Neuron (in vitro differentiated cells): ENCODE measurements at regions not wholly inside any gene's neighbourhood (a gene's known extent, or its start where the extent isn't known, plus 50 kb on each side); places are given as distances from the start of the nearest gene placed in this dataset.

Source experiments
- H2AFZ ChIP-seq: one replicate; pipeline ENCODE4 v1.6.1; 2013; ENCODE audit warnings: low read depth, mild to moderate bottlenecking, inconsistent platforms, low read length, moderate library complexity
- H3K27me3 ChIP-seq: one replicate; pipeline ENCODE4 v1.6.1; 2013; ENCODE audit warnings: low read length; ENCODE audit not compliant: insufficient read depth
- H3K36me3 ChIP-seq: one replicate; pipeline ENCODE4 v1.6.1; 2013; ENCODE audit warnings: low read length; ENCODE audit not compliant: insufficient read depth
- H3K4me1 ChIP-seq: one replicate; pipeline ENCODE4 v1.6.1; 2013; ENCODE audit warnings: low read length; ENCODE audit not compliant: insufficient read depth
- H3K4me3 ChIP-seq: 2 replicates; pipeline ENCODE4 v1.5.1; 2013; ENCODE audit warnings: mild to moderate bottlenecking, low read length, moderate library complexity
- H3K9me3 ChIP-seq: one replicate; pipeline ENCODE4 v1.6.1; 2013; ENCODE audit warnings: low read length

DNA sequence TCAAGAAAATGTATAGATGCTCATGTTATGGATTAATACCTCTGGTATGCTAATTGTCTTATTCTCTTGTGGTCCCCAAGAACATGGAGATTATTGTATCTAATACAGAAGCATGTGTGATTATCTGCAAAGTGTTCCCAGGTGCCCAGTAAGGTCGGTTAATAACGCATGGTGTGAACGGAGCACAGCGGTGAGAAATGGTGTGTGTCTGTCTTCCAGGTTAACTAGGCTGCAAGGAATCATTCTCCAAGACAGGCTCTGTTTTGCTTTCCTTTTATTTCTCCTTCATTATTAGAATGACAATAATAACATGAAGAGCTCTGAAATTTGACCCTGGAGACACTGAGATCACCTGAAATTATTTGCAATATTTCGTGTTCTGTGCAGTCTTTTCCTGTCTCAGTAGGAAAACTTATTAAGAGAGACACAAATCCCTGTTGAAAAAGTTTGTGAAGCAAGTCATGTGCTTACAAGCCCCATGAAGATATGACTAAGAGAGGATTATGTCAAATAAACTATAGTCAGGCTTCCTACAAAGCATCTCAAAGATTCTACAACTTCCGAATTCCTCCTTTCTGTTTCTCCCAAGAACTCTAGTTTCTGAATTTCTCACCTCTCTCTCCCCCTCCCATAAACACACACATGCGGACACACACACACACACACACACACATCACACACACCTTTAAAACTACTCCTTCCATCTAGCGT is 230.9 kb downstream of the HS3ST1 start:
- no peaks in the 10 kb centered on the region for H3K9me3 ChIP-seq
- no peaks in the 10 kb centered on the region for H3K36me3 ChIP-seq
- H3K4me3 ChIP-seq = no peak overlapping the region
- H3K27me3 ChIP-seq = no peaks in the 10 kb centered on the region
- no peak overlapping the region for H2AFZ ChIP-seq
- H3K4me1 ChIP-seq = no peaks in the 10 kb centered on the region

GRCh38 chr4:11196927-11197522 is 231.7 kb downstream of the HS3ST1 start:
- Histone ChIP-seq H3K4me3 (no peak overlapping the region), H2AFZ (no peak overlapping the region), H3K36me3 (no peaks in the 10 kb centered on the region), H3K9me3 (no peaks in the 10 kb centered on the region), H3K4me1 (no peaks in the 10 kb centered on the region), H3K27me3 (no peaks in the 10 kb centered on the region)

DNA sequence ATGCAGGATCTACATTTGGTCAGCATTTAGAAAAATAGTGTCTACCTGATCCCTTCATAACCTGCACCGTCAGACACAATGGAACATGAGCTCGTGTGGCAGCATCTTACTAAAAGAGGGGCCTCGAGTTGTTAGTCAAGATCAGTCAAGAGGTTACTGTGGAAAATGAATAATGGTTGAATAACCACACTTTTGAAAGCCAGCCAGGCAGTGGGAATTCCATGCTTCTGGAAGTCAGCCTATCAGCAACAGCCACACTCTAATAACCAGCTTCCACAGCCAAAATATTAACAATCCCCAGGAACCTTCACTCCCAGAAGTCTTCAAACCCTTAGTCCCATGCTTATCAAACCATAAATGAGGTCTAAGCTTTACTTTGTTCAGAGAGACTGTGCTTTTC is 234.3 kb downstream of the HS3ST1 start:
- Histone ChIP-seq H2AFZ (no peak overlapping the region), H3K4me1 (no peaks in the 10 kb centered on the region), H3K4me3 (no peak overlapping the region)

DNA sequence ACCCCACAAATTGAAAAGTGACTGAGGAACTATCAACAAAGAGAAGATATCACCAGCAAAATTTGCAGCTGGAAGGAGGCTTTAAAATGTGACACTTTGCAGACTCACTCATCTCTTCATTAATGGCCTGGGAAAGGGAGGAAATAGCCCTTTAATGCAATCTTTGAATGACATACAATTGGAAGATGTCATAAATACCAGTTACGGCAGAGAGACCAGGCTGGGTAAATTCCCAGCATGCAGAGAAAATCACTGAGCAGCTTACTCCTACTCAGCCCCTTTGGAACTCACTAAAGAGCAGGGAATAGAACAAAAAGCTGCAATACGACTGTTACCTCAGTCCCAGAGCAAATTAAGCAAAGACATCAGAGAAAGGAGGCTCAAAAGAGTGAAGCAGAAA is 238.9 kb downstream of the HS3ST1 start:
- H3K9me3 ChIP-seq = no peaks in the 10 kb centered on the region
- H2AFZ ChIP-seq = no peak overlapping the region
- no peaks in the 10 kb centered on the region for H3K36me3 ChIP-seq
- H3K27me3 ChIP-seq = no peaks in the 10 kb centered on the region
- no peak overlapping the region for H3K4me3 ChIP-seq
- H3K4me1 ChIP-seq = no peaks in the 10 kb centered on the region

More for the DNA sequence above, 234.3 kb downstream of the HS3ST1 start:
- Histone ChIP-seq H3K27me3 (no peaks in the 10 kb centered on the region), H3K36me3 (no peaks in the 10 kb centered on the region), H3K9me3 (no peaks in the 10 kb centered on the region)

- H3K36me3 ChIP-seq = no peaks in the 10 kb centered on the region
- no peaks in the 10 kb centered on the region for H3K9me3 ChIP-seq
- H3K4me1 ChIP-seq = no peaks in the 10 kb centered on the region
- H3K4me3 ChIP-seq = no peak overlapping the region
- no peak overlapping the region for H2AFZ ChIP-seq
- H3K27me3 ChIP-seq = no peaks in the 10 kb centered on the region
Observed at GRCh38 chr4:11183356-11183740, 245.3 kb downstream of the HS3ST1 start.

GRCh38 chr4:11182586-11183355 is 245.9 kb downstream of the HS3ST1 start:
- Histone ChIP-seq H3K27me3 (no peaks in the 10 kb centered on the region), H3K36me3 (no peaks in the 10 kb centered on the region), H3K9me3 (no peaks in the 10 kb centered on the region), H3K4me3 (no peak overlapping the region), H2AFZ (no peak overlapping the region), H3K4me1 (no peaks in the 10 kb centered on the region)

DNA sequence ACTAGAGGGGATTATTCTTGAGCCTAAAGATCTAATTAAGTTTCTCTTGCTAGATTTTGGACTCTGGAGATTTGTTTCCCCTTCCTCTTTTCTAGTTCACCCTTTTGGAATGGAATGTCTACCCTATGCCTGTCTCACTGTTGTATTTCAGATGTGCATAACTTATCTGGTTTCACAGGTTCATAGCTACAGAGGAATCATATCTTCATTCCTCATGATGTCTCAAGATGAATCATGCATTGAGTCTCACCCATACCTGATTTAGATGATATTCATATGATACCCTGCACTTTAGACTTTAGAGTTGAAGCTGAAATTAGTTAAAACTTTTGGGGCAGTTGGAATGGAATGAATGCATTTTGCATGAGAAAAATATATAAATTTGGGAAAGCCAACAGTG is 246.7 kb downstream of the HS3ST1 start:
- Histone ChIP-seq H3K4me1 (no peaks in the 10 kb centered on the region), H3K27me3 (no peaks in the 10 kb centered on the region), H2AFZ (no peak overlapping the region), H3K9me3 (no peaks in the 10 kb centered on the region), H3K4me3 (no peak overlapping the region), H3K36me3 (no peaks in the 10 kb centered on the region)

GRCh38 chr4:11179796-11180195 is 248.9 kb downstream of the HS3ST1 start:
- no peaks in the 10 kb centered on the region for H3K4me1 ChIP-seq
- no peak overlapping the region for H2AFZ ChIP-seq
- H3K9me3 ChIP-seq = no peaks in the 10 kb centered on the region
- no peak overlapping the region for H3K4me3 ChIP-seq
- no peaks in the 10 kb centered on the region for H3K27me3 ChIP-seq
- H3K36me3 ChIP-seq = no peaks in the 10 kb centered on the region

DNA sequence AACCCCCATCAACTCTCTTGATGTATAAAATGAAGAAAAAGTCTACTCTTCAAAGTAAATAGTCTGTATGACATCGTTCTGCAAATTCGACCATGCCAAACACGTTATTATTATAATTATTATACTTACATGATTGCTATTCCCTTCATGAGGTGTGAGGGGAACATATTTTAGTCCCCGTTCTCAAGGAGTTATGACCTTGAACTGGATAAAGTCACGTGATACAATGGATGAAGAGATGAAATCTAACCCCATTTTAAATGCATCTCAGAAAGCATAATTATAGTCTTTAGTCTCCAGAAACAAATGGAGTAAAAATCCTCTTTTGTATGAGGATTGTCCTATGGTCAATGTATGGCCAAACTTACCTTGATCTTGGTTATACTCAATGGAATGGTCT is 250.3 kb downstream of the HS3ST1 start:
- Histone ChIP-seq H3K9me3 (no peaks in the 10 kb centered on the region), H2AFZ (no peak overlapping the region), H3K4me1 (no peaks in the 10 kb centered on the region), H3K36me3 (no peaks in the 10 kb centered on the region), H3K27me3 (no peaks in the 10 kb centered on the region), H3K4me3 (no peak overlapping the region)

GRCh38 chr4:11175374-11175773 is 253.3 kb downstream of the HS3ST1 start:
- no peak overlapping the region for H2AFZ ChIP-seq
- no peaks in the 10 kb centered on the region for H3K9me3 ChIP-seq
- H3K4me3 ChIP-seq = no peak overlapping the region
- H3K36me3 ChIP-seq = no peaks in the 10 kb centered on the region
- H3K27me3 ChIP-seq = no peaks in the 10 kb centered on the region
- H3K4me1 ChIP-seq = no peaks in the 10 kb centered on the region

DNA sequence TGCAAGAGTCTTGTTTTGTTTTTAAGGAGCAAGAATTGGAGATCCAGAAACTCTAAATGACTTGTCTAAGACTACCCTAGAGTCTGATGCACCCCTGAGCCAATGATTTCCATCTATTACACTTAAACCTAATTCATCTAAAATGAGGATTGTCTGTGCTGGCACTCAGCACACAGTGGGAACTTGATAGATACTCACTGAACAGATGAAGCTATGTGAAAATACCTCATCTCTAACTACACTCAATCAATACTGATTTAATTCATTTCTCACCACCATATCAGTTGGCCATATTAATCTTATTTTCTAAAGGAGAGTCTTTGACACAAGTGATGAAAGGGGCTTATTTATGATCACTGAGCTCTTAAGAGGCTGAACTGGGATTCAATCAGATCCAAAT is 262.1 kb downstream of the HS3ST1 start:
- H3K4me3 ChIP-seq = no peak overlapping the region
- H3K36me3 ChIP-seq = no peaks in the 10 kb centered on the region
- H3K27me3 ChIP-seq = no peaks in the 10 kb centered on the region
- no peaks in the 10 kb centered on the region for H3K9me3 ChIP-seq
- H3K4me1 ChIP-seq = no peaks in the 10 kb centered on the region
- H2AFZ ChIP-seq = no peak overlapping the region

GRCh38 chr4:11166034-11166433 is 262.7 kb downstream of the HS3ST1 start:
- H3K4me1 ChIP-seq = no peaks in the 10 kb centered on the region
- H2AFZ ChIP-seq = no peak overlapping the region
- no peak overlapping the region for H3K4me3 ChIP-seq
- H3K27me3 ChIP-seq = no peaks in the 10 kb centered on the region
- H3K36me3 ChIP-seq = no peaks in the 10 kb centered on the region
- no peaks in the 10 kb centered on the region for H3K9me3 ChIP-seq

- Histone ChIP-seq H3K36me3 (no peaks in the 10 kb centered on the region), H3K4me1 (no peaks in the 10 kb centered on the region), H3K4me3 (no peak overlapping the region), H3K9me3 (no peaks in the 10 kb centered on the region), H3K27me3 (no peaks in the 10 kb centered on the region), H2AFZ (no peak overlapping the region)
Observed at GRCh38 chr4:11165052-11165451, 263.6 kb downstream of the HS3ST1 start.
